ENCODE measurements at regions not wholly inside any gene's neighbourhood (a gene's known extent, or its start where the extent isn't known, plus 50 kb on each side); places are given as distances from the start of the nearest gene placed in this dataset.

DNA sequence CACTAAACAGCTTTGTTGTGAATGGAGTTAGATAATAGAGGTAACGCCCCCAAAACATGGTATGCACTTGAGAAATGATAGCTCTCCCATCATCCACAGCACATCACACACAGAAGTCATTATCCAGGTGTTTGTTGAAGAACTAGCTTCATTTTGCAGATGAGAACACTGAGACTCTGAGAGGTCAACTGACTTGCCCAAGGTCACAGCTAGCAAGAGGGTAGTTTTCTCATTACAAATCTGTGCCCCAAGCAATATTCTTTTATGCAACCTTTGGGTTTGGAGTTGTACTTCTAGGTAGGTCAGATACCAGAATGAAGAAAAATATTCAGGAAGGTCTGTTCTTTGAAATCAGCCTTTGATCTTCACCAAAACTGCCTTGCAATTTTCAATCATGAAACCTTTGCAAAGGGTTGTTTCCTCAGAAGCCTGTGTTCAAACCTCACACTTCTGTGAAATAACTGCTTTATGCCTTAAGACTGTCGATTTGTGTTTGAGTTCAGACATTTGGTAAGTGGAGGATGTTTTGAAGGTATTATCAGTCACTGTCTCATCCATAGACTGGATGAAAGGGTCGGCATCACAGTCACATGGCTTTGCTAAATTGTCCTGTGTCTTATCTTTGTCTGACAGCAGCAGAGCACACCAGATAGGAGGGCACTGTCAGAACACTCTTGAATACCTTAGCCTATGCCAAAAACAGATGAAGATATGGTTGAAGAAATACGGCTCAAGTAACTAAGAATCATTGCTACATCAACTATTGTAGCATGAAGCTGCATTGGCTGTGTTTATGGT, 233.2 kb upstream of the BTG1 start:
- TF ChIP-seq, protein P1, sequence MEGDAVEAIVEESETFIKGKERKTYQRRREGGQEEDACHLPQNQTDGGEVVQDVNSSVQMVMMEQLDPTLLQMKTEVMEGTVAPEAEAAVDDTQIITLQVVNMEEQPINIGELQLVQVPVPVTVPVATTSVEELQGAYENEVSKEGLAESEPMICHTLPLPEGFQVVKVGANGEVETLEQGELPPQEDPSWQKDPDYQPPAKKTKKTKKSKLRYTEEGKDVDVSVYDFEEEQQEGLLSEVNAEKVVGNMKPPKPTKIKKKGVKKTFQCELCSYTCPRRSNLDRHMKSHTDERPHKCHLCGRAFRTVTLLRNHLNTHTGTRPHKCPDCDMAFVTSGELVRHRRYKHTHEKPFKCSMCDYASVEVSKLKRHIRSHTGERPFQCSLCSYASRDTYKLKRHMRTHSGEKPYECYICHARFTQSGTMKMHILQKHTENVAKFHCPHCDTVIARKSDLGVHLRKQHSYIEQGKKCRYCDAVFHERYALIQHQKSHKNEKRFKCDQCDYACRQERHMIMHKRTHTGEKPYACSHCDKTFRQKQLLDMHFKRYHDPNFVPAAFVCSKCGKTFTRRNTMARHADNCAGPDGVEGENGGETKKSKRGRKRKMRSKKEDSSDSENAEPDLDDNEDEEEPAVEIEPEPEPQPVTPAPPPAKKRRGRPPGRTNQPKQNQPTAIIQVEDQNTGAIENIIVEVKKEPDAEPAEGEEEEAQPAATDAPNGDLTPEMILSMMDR (IDR thresholded peaks at IDR 0.05): no peak
- no peak for TF ChIP-seq POLR2A (IDR thresholded peaks at IDR 0.05)

Data from thyroid gland (tissue), 4 donors.